Neuronal stem cell (in vitro differentiated cells): ENCODE measurements at regions not wholly inside any gene's neighbourhood (a gene's known extent, or its start where the extent isn't known, plus 50 kb on each side); places are given as distances from the start of the nearest gene placed in this dataset.

Source experiments
- DNase-seq: peaks from one replicate; pipeline ENCODE4 v3.0.0-alpha.2; 2013; ENCODE audit warnings: low spot score
- H2AFZ ChIP-seq: one replicate; pipeline ENCODE4 v1.6.1; 2013; ENCODE audit warnings: mild to moderate bottlenecking, low read length, inconsistent platforms
- H2AK5ac ChIP-seq: 2 replicates; pipeline ENCODE4 v1.6.1; 2013; ENCODE audit warnings: low read depth, mild to moderate bottlenecking, inconsistent platforms, low read length, moderate library complexity, mixed read lengths
- H2BK120ac ChIP-seq: 2 replicates; pipeline ENCODE4 v1.6.1; 2013; ENCODE audit warnings: low read depth, mild to moderate bottlenecking, inconsistent platforms, low read length, moderate library complexity, mixed read lengths
- H2BK12ac ChIP-seq: one replicate; pipeline ENCODE4 v1.6.1; 2013; ENCODE audit warnings: low read length, inconsistent platforms
- H2BK15ac ChIP-seq: 2 replicates; pipeline ENCODE4 v1.6.1; 2013; ENCODE audit warnings: mild to moderate bottlenecking, low read length, inconsistent platforms, mixed read lengths
- H2BK5ac ChIP-seq: one replicate; pipeline ENCODE4 v1.6.1; 2013; ENCODE audit warnings: inconsistent platforms, mild to moderate bottlenecking, low read length, moderate library complexity
- H3K14ac ChIP-seq: one replicate; pipeline ENCODE4 v1.6.1; 2013; ENCODE audit warnings: low read length, inconsistent platforms
- H3K18ac ChIP-seq: 2 replicates; pipeline ENCODE4 v1.6.1; 2013; ENCODE audit warnings: low read length, inconsistent platforms
- H3K23ac ChIP-seq: 2 replicates; pipeline ENCODE4 v1.6.1; 2013; ENCODE audit warnings: low read depth, mild to moderate bottlenecking, mixed read lengths, low read length, inconsistent platforms; ENCODE audit not compliant: poor library complexity
- H3K27ac ChIP-seq: replicated peaks from 3 replicates; pipeline ENCODE4 v1.5.1; 2013; ENCODE audit warnings: low read length, inconsistent platforms
- H3K27me3 ChIP-seq, 3 experiments: 2 replicates each; pipeline ENCODE4 v1.6.1; 2013; ENCODE audit warnings: low read length in 3 of 3, mild to moderate bottlenecking in 2 of 3, inconsistent platforms in 1 of 3, low read depth in 1 of 3, mixed read lengths in 1 of 3, moderate library complexity in 1 of 3; ENCODE audit not compliant: control insufficient read depth in 3 of 3, insufficient read depth in 3 of 3
- H3K36me3 ChIP-seq, 2 donors: replicated peaks in 1 of 2; 2 replicates each; pipeline ENCODE4 v1.6.1; 2013; ENCODE audit warnings: low read length in 2 of 2; ENCODE audit not compliant: control insufficient read depth in 2 of 2, insufficient read depth in 2 of 2
- H3K4ac ChIP-seq: 2 replicates; pipeline ENCODE4 v1.6.1; 2013; ENCODE audit warnings: inconsistent platforms, mild to moderate bottlenecking, low read length, moderate library complexity
- H3K4me1 ChIP-seq, 2 donors: 1 replicate in 1 of 2; 2 replicates in 1 of 2; pipeline ENCODE4 v1.6.1; 2013; ENCODE audit warnings: low read length in 2 of 2, low read depth in 1 of 2; ENCODE audit not compliant: control insufficient read depth in 2 of 2, insufficient read depth in 1 of 2
- H3K4me2 ChIP-seq: one replicate; pipeline ENCODE4 v1.6.1; 2013; ENCODE audit warnings: mild to moderate bottlenecking, low read length, inconsistent platforms; ENCODE audit not compliant: insufficient read depth, poor library complexity, severe bottlenecking
- H3K4me3 ChIP-seq, 2 donors: 2 replicates each; pipeline ENCODE4 v1.5.1; 2013; ENCODE audit warnings: low read length in 2 of 2, mild to moderate bottlenecking in 2 of 2, inconsistent platforms in 1 of 2, moderate library complexity in 1 of 2
- H3K79me1 ChIP-seq: one replicate; pipeline ENCODE4 v1.6.1; 2013; ENCODE audit warnings: low read depth, mild to moderate bottlenecking, inconsistent platforms, low read length, moderate library complexity
- H3K9ac ChIP-seq: one replicate; pipeline ENCODE4 v1.6.1; 2013; ENCODE audit warnings: mild to moderate bottlenecking, low read depth, low read length, inconsistent platforms; ENCODE audit not compliant: poor library complexity
- H3K9me3 ChIP-seq, 2 donors: replicated peaks in 1 of 2; 2 replicates each; pipeline versions ENCODE3 to v1.6.1; 2013; ENCODE audit warnings: low read length in 2 of 2, mild to moderate bottlenecking in 2 of 2, inconsistent platforms in 1 of 2, low read depth in 1 of 2, mixed read lengths in 1 of 2, moderate library complexity in 1 of 2; ENCODE audit not compliant: control insufficient read depth in 2 of 2, insufficient read depth in 1 of 2
- H4K8ac ChIP-seq: one replicate; pipeline ENCODE4 v1.6.1; 2013; ENCODE audit warnings: low read depth, mild to moderate bottlenecking, inconsistent platforms, low read length, moderate library complexity
- H4K91ac ChIP-seq: one replicate; pipeline ENCODE4 v1.6.1; 2013; ENCODE audit warnings: low read length, low read depth, mild to moderate bottlenecking, inconsistent platforms; ENCODE audit not compliant: poor library complexity
- WGBS, 2 donors: extraction: QIAGEN DNeasy Blood & Tissue Kit; methylation state at CpG; one replicate each; pipeline ENCODE4 v1.1.7; 2013; ENCODE audit warnings: missing lambda C conversion rate in 2 of 2, mixed read lengths in 1 of 2; ENCODE audit not compliant: insufficient read length in 2 of 2, insufficient replicate concordance in 1 of 2; ENCODE audit errors: extremely low coverage in 2 of 2; 5-methylcytosine and 5-hydroxymethylcytosine counted together

- no peaks in the 10 kb centered on the region for H3K4me1 ChIP-seq
- H3K18ac ChIP-seq: no peak overlapping the region
- H3K4me2 ChIP-seq: no peak overlapping the region
- no peak overlapping the region for H2BK5ac ChIP-seq
- DNase-seq: no peak
- H4K8ac ChIP-seq: no peak overlapping the region
- H2AK5ac ChIP-seq: no peak overlapping the region
- no peak overlapping the region for H3K14ac ChIP-seq
- no peaks in the 10 kb centered on the region for H3K36me3 ChIP-seq
- no peak overlapping the region for H2BK15ac ChIP-seq
- no peak overlapping the region for H3K23ac ChIP-seq
- H3K27me3 ChIP-seq: no peaks in the 10 kb centered on the region
- H3K4me3 ChIP-seq: no peak overlapping the region
- H3K4ac ChIP-seq: no peak overlapping the region
- H3K79me1 ChIP-seq: no peaks in the 10 kb centered on the region
- H4K91ac ChIP-seq: no peak overlapping the region
- H2BK12ac ChIP-seq: no peak overlapping the region
- H3K9ac ChIP-seq: no peak overlapping the region
- no peak overlapping the region for H2AFZ ChIP-seq
- no peak overlapping the region for H2BK120ac ChIP-seq
- WGBS, 2 donors: no CpG with 5 or more reads among the region's 1 CpG
- no peaks in the 10 kb centered on the region for H3K9me3 ChIP-seq
- no peak overlapping the region for H3K27ac ChIP-seq
These were observed 80.4 kb upstream of the NHS start for GRCh38 chrX:17294561-17294960.

GRCh38 chrX:17295791-17296190 lies 79.2 kb upstream of the NHS start:
- no peak overlapping the region for H3K18ac ChIP-seq
- no peaks in the 10 kb centered on the region for H3K36me3 ChIP-seq
- H2BK120ac ChIP-seq: no peak overlapping the region
- no peak overlapping the region for H4K91ac ChIP-seq
- WGBS, 2 donors: no CpG with 5 or more reads among the region's 1 CpG
- H3K27ac ChIP-seq: no peak overlapping the region
- no peak overlapping the region for H3K9ac ChIP-seq
- H3K23ac ChIP-seq: no peak overlapping the region
- no peak overlapping the region for H4K8ac ChIP-seq
- H2AK5ac ChIP-seq: no peak overlapping the region
- H3K9me3 ChIP-seq: no peaks in the 10 kb centered on the region
- H3K4me1 ChIP-seq: no peaks in the 10 kb centered on the region
- H2AFZ ChIP-seq: no peak overlapping the region
- H2BK15ac ChIP-seq: no peak overlapping the region
- DNase-seq: no peak
- H3K4me2 ChIP-seq: no peak overlapping the region
- no peaks in the 10 kb centered on the region for H3K79me1 ChIP-seq
- H3K14ac ChIP-seq: no peak overlapping the region
- H2BK5ac ChIP-seq: no peak overlapping the region
- H3K27me3 ChIP-seq: no peaks in the 10 kb centered on the region
- no peak overlapping the region for H2BK12ac ChIP-seq
- no peak overlapping the region for H3K4ac ChIP-seq
- H3K4me3 ChIP-seq: no peak overlapping the region

GRCh38 chrX:17298564-17298963 lies 76.4 kb upstream of the NHS start:
- Histone ChIP-seq H3K4ac (no peak overlapping the region), H3K36me3 (no peaks in the 10 kb centered on the region), H3K4me2 (no peak overlapping the region), H3K27ac (no peak overlapping the region), H3K9me3 (no peaks in the 10 kb centered on the region), H3K9ac (no peak overlapping the region), H3K4me3 (no peak overlapping the region), H2BK5ac (no peak overlapping the region), H2BK12ac (no peak overlapping the region), H3K27me3 (no peaks in the 10 kb centered on the region), H2BK15ac (no peak overlapping the region), H3K4me1 (no peaks in the 10 kb centered on the region), H2BK120ac (no peak overlapping the region), H3K23ac (no peak overlapping the region), H3K18ac (no peak overlapping the region), H3K14ac (no peak overlapping the region), H4K91ac (no peak overlapping the region), H3K79me1 (no peaks in the 10 kb centered on the region), H2AFZ (no peak overlapping the region), H4K8ac (no peak overlapping the region), H2AK5ac (no peak overlapping the region)
- WGBS, 2 donors: no CpG with 5 or more reads among the region's 1 CpG
- no peak for DNase-seq

GRCh38 chrX:17299206-17299605 lies 75.8 kb upstream of the NHS start:
- no peak overlapping the region for H3K9ac ChIP-seq
- DNase-seq: no peak

More at GRCh38 chrX:17299206-17299605, 75.8 kb upstream of the NHS start:
- H3K27me3 ChIP-seq: no peaks in the 10 kb centered on the region
- no peaks in the 10 kb centered on the region for H3K36me3 ChIP-seq
- no peak overlapping the region for H3K4ac ChIP-seq
- H2BK15ac ChIP-seq: no peak overlapping the region
- H2BK12ac ChIP-seq: no peak overlapping the region
- no peak overlapping the region for H4K8ac ChIP-seq
- no CpG with 5 or more reads among the region's 5 CpGs for WGBS, 2 donors
- no peak overlapping the region for H4K91ac ChIP-seq
- H2BK120ac ChIP-seq: no peak overlapping the region
- H3K18ac ChIP-seq: no peak overlapping the region
- no peak overlapping the region for H3K14ac ChIP-seq
- H3K4me1 ChIP-seq: no peaks in the 10 kb centered on the region
- no peak overlapping the region for H3K4me2 ChIP-seq
- H3K79me1 ChIP-seq: no peaks in the 10 kb centered on the region
- no peaks in the 10 kb centered on the region for H3K9me3 ChIP-seq
- no peak overlapping the region for H2BK5ac ChIP-seq
- H2AFZ ChIP-seq: no peak overlapping the region
- H3K23ac ChIP-seq: no peak overlapping the region
- no peak overlapping the region for H2AK5ac ChIP-seq
- no peak overlapping the region for H3K4me3 ChIP-seq
- H3K27ac ChIP-seq: no peak overlapping the region
